Aorta (tissue), 5 donors: ENCODE measurements at regions not wholly inside any gene's neighbourhood (a gene's known extent, or its start where the extent isn't known, plus 50 kb on each side); places are given as distances from the start of the nearest gene placed in this dataset.
"Not testable (repeated sequence)": the region's sequence is repeated elsewhere in the genome, so short reads cannot be mapped to it uniquely, and the experiment has no call there.

Experiments used
- ATAC-seq: fragments of 200-7000 bp; cut with Tn5 transposase; one replicate; pipeline ENCODE4 v1.9.1; 2022; ENCODE audit warnings: moderate library complexity; ENCODE audit not compliant: low FRiP score
- DNase-seq, 2 donors: peaks; one replicate each; pipeline ENCODE4 v3.0.0-alpha.2; 2020
- H3K27ac ChIP-seq, 2 donors: one replicate each; pipeline ENCODE4 v1.5.1; 2013; ENCODE audit warnings: low read length in 2 of 2, mild to moderate bottlenecking in 2 of 2, moderate library complexity in 2 of 2, control low read depth in 1 of 2, inconsistent platforms in 1 of 2, low read depth in 1 of 2
- H3K27me3 ChIP-seq, 2 donors: one replicate each; pipeline ENCODE4 v1.6.1; 2013; ENCODE audit warnings: control low read depth in 1 of 2, low read length in 1 of 2, mild to moderate bottlenecking in 1 of 2, moderate library complexity in 1 of 2; ENCODE audit not compliant: insufficient read depth in 2 of 2, control insufficient read depth in 1 of 2
- H3K36me3 ChIP-seq, 2 donors: one replicate each; pipeline ENCODE4 v1.6.1; 2013; ENCODE audit warnings: control low read depth in 1 of 2, low read length in 1 of 2, mild to moderate bottlenecking in 1 of 2; ENCODE audit not compliant: insufficient read depth in 2 of 2, control insufficient read depth in 1 of 2
- H3K4me1 ChIP-seq, 2 donors: one replicate each; pipeline ENCODE4 v1.6.1; 2013; ENCODE audit warnings: low read length in 2 of 2, control low read depth in 1 of 2, mild to moderate bottlenecking in 1 of 2, moderate library complexity in 1 of 2; ENCODE audit not compliant: insufficient read depth in 2 of 2, control insufficient read depth in 1 of 2
- H3K4me3 ChIP-seq, 2 donors: one replicate each; pipeline ENCODE4 v1.5.1; 2013; ENCODE audit warnings: low read length in 2 of 2, control low read depth in 1 of 2, mild to moderate bottlenecking in 1 of 2
- H3K9me3 ChIP-seq: one replicate; pipeline ENCODE4 v1.6.1; 2013; ENCODE audit warnings: mild to moderate bottlenecking, low read length; ENCODE audit not compliant: control insufficient read depth
- WGBS, 2 donors: extraction: QIAGEN DNeasy Blood & Tissue Kit; methylation state at CpG; one replicate each; pipeline ENCODE4 v1.1.7; 2013; 5-methylcytosine and 5-hydroxymethylcytosine counted together
- intact Hi-C, 2 donors: fragments of 100-400 bp; cut with DNase I; formaldehyde crosslinking; loops; one replicate each; pipeline versions ENCODE4 v1.14.2 to v1.15.0; 2022
- donor health status: healthy with polysubstance abuse.
- donor health status: Bipolar disorder and iron deficiency.
- donor health status: DM: no; HTN: no; CAD: no.
- donor health status: DM: no; HTN: no; CAD: no.
- donor health status: DM: yes; HTN: yes; CAD: no.

DNA sequence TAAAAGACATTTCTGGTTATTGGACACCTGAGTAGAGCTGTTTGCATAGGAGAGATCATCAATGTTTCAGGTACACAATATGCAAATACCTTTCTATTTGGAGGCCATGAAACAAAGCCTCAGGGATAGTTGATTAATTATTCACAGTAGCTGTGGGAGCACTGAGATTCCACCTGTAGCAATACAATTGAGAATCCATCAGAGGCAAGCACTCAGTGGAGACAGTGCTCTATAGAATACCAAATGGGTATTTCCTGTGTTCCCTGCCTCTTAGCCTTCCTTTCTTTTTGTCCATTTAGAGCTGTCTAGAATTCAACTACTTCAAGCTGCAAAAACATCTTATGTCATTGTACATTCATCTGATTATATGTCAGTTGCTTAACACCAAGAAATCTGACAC lies 1754.0 kb upstream of the ACO1 start:
- Histone ChIP-seq H3K27me3 (no peaks in the 10 kb centered on the region), H3K9me3 (no peaks in the 10 kb centered on the region), H3K4me3 (no peak overlapping the region), H3K4me1 (no peaks in the 10 kb centered on the region), H3K36me3 (no peaks in the 10 kb centered on the region), H3K27ac (no peak overlapping the region)
- intact Hi-C loops: no loop called here
- ATAC-seq (no peak), DNase-seq (no peak)

- H3K27me3 ChIP-seq, DNase-seq, H3K36me3 ChIP-seq, H3K4me1 ChIP-seq, H3K4me3 ChIP-seq, ATAC-seq, H3K9me3 ChIP-seq, H3K27ac ChIP-seq, intact Hi-C loops: not testable (repeated sequence)
- WGBS, 2 donors: 89% methylated on average over 6 of the region's 6 CpGs
Observed at GRCh38 chr9:30646639-30647038, 1737.8 kb upstream of the ACO1 start.

- DNase-seq (no peak), ATAC-seq (no peak)
- intact Hi-C loops: no loop called here
- WGBS, 2 donors: 82 to 88% methylated on average over 5 of the region's 5 CpGs
- no peaks in the 10 kb centered on the region for H3K36me3 ChIP-seq
- no peaks in the 10 kb centered on the region for H3K9me3 ChIP-seq
- no peaks in the 10 kb centered on the region for H3K27me3 ChIP-seq
- H3K27ac ChIP-seq: no peak overlapping the region
- no peak overlapping the region for H3K4me3 ChIP-seq
- H3K4me1 ChIP-seq: no peaks in the 10 kb centered on the region
Observed at GRCh38 chr9:30661925-30662324, 1722.5 kb upstream of the ACO1 start.

DNA sequence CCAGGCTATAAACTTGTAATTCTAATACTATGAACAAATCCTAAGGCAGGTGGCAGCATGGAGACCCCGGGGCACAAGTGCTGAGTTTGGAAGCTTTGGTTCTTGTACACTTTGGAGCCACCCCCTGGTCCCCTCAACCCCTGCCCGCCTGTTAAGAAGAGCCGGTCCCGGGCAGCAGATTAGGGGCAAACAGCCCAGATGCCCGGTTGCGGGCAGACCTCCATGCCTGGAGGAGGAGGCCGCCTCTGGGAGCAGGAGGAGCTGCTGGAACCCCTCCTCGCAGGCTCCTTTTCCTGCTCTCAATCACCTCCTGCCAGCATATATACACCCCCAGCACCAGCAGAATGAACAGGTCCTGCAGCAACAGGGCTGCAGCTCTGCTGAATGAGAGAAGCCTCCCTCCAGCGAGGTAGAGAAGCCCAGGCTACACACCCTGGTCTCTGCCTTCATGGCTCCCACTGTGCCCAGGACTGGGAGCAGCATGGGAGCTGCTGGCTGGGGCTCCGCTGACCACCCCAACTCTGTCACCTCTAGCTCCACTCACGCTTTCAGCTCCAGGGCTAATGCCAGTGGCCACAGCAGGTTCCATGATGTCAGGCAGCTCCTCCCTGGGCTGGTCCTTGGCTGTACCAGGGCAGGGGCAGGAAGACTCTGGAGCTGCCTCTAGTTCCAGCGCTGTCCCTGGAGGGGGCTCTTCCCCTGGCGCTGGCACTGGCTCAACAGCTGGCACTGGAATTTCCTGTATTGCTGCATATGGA lies 1713.5 kb upstream of the ACO1 start:
- Histone ChIP-seq H3K27me3 (no peaks in the 10 kb centered on the region), H3K9me3 (no peaks in the 10 kb centered on the region), H3K27ac (no peak overlapping the region), H3K36me3 (no peaks in the 10 kb centered on the region), H3K4me3 (no peak overlapping the region), H3K4me1 (no peaks in the 10 kb centered on the region)
- intact Hi-C loops: no loop called here
- 85% methylated on average over 13 of the region's 13 CpGs for WGBS, 2 donors
- ATAC-seq (no peak), DNase-seq (peak in 1 of 2 donors; percentile 61)

GRCh38 chr9:30673132-30673531 lies 1711.3 kb upstream of the ACO1 start:
- H3K4me3 ChIP-seq: no peak overlapping the region
- H3K27ac ChIP-seq: no peak overlapping the region
- ATAC-seq (no peak), DNase-seq (no peak)
- H3K9me3 ChIP-seq: no peaks in the 10 kb centered on the region
- intact Hi-C loops: no loop called here
- no peaks in the 10 kb centered on the region for H3K27me3 ChIP-seq
- no peaks in the 10 kb centered on the region for H3K4me1 ChIP-seq
- 82 to 86% methylated on average over 1 of the region's 1 CpG for WGBS, 2 donors
- no peaks in the 10 kb centered on the region for H3K36me3 ChIP-seq

DNA sequence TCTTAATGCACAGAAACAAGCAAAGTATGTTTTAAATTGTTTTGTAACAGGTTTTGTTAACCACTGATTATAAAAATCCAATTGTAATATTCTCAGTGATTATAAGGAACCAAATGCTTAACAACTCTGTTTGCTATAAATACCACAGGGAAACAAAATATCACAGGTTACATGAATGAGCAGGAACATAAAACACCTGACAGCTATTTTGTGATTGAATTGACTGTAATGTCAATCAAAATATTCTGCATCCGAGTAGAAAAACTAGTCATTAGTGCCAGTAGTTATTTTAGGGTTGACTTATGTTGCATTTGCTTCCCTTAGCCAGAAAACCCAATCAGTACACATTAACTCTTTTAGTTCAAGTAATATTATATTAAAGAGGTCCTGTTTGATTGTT lies 1707.8 kb upstream of the ACO1 start:
- WGBS, 2 donors: 12 to 22% methylated on average over 1 of the region's 1 CpG

DNA sequence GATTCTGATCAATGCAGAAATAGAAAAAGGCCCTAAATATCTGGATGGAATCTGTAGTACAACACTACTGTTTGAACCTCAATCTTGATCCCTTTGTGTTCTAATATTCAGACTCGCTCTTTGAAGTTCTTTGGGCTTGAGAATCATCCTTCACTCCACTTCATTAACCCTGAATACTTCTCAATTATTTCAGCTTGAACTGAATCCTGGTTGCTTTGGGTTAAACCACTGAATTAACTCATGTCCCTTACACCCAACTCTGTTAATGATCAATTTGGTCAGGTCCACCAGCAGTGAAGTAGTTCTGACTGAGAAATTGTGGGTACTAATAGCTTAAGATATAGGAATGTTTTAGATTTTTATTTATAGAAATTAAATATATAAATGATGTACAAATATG lies 1707.2 kb upstream of the ACO1 start:
- DNase-seq (no peak), ATAC-seq (no peak)
- Histone ChIP-seq H3K27me3 (no peaks in the 10 kb centered on the region), H3K27ac (no peak overlapping the region), H3K9me3 (no peaks in the 10 kb centered on the region), H3K4me3 (no peak overlapping the region), H3K4me1 (no peaks in the 10 kb centered on the region), H3K36me3 (no peaks in the 10 kb centered on the region)
- intact Hi-C loops: no loop called here
- 40 to 47% methylated on average over 1 of the region's 1 CpG for WGBS, 2 donors

More for the DNA sequence above, 1707.8 kb upstream of the ACO1 start:
- no peak overlapping the region for H3K27ac ChIP-seq
- H3K27me3 ChIP-seq: no peaks in the 10 kb centered on the region
- H3K4me3 ChIP-seq: no peak overlapping the region
- no peaks in the 10 kb centered on the region for H3K4me1 ChIP-seq
- intact Hi-C loops: no loop called here
- no peak for DNase-seq
- ATAC-seq: no peak
- no peaks in the 10 kb centered on the region for H3K36me3 ChIP-seq
- no peaks in the 10 kb centered on the region for H3K9me3 ChIP-seq

- 90 to 92% methylated on average over 14 of the region's 14 CpGs for WGBS, 2 donors
- Histone ChIP-seq H3K9me3 (no peaks in the 10 kb centered on the region), H3K4me3 (no peak overlapping the region), H3K27ac (no peak overlapping the region), H3K27me3 (no peaks in the 10 kb centered on the region), H3K4me1 (no peaks in the 10 kb centered on the region), H3K36me3 (no peaks in the 10 kb centered on the region)
- DNase-seq (no peak), ATAC-seq (no peak)
- intact Hi-C loops: no loop called here
Observed at GRCh38 chr9:30688801-30689200, 1695.6 kb upstream of the ACO1 start.

GRCh38 chr9:30697958-30698357 lies 1686.5 kb upstream of the ACO1 start:
- Histone ChIP-seq H3K9me3 (no peaks in the 10 kb centered on the region), H3K27me3 (no peaks in the 10 kb centered on the region), H3K4me3 (no peak overlapping the region), H3K4me1 (no peaks in the 10 kb centered on the region), H3K36me3 (no peaks in the 10 kb centered on the region), H3K27ac (no peak overlapping the region)
- intact Hi-C loops: no loop called here
- DNase-seq: no peak
- ATAC-seq: no peak
- WGBS, 2 donors: 30 to 40% methylated on average over 2 of the region's 2 CpGs
